Muscle layer of colon (tissue), 2 donors: ENCODE measurements at regions not wholly inside any gene's neighbourhood (a gene's known extent, or its start where the extent isn't known, plus 50 kb on each side); places are given as distances from the start of the nearest gene placed in this dataset.
A peak's percentile ranks its signal among the peaks of the same experiment; 100 is the strongest.

Source experiments
- H3K27ac ChIP-seq: one replicate; pipeline ENCODE4 v1.7.0; 2013; ENCODE audit warnings: low read depth, mild to moderate bottlenecking, low read length, moderate library complexity
- H3K27me3 ChIP-seq, 2 donors: one replicate each; pipeline ENCODE4 v1.7.0; 2013; ENCODE audit warnings: low read length in 2 of 2, mild to moderate bottlenecking in 2 of 2; ENCODE audit not compliant: insufficient read depth in 2 of 2, control insufficient read depth in 1 of 2
- H3K36me3 ChIP-seq: one replicate; pipeline ENCODE4 v1.7.0; 2013; ENCODE audit warnings: mild to moderate bottlenecking, low read length; ENCODE audit not compliant: insufficient read depth
- H3K4me1 ChIP-seq: one replicate; pipeline ENCODE4 v1.7.0; 2013; ENCODE audit warnings: mild to moderate bottlenecking, low read length; ENCODE audit not compliant: insufficient read depth
- H3K4me3 ChIP-seq, 2 donors: one replicate each; pipeline ENCODE4 v1.7.0; 2013; ENCODE audit warnings: low read length in 2 of 2, low read depth in 1 of 2, mild to moderate bottlenecking in 1 of 2, moderate library complexity in 1 of 2
- H3K9ac ChIP-seq: one replicate; pipeline ENCODE4 v1.7.0; 2013; ENCODE audit warnings: low read length
- H3K9me3 ChIP-seq: one replicate; pipeline ENCODE4 v1.7.0; 2013; ENCODE audit warnings: mild to moderate bottlenecking, low read length
- donor health status: abdominal sarcoma.
- donor health status: Adenocarcinoma of cecum.

DNA sequence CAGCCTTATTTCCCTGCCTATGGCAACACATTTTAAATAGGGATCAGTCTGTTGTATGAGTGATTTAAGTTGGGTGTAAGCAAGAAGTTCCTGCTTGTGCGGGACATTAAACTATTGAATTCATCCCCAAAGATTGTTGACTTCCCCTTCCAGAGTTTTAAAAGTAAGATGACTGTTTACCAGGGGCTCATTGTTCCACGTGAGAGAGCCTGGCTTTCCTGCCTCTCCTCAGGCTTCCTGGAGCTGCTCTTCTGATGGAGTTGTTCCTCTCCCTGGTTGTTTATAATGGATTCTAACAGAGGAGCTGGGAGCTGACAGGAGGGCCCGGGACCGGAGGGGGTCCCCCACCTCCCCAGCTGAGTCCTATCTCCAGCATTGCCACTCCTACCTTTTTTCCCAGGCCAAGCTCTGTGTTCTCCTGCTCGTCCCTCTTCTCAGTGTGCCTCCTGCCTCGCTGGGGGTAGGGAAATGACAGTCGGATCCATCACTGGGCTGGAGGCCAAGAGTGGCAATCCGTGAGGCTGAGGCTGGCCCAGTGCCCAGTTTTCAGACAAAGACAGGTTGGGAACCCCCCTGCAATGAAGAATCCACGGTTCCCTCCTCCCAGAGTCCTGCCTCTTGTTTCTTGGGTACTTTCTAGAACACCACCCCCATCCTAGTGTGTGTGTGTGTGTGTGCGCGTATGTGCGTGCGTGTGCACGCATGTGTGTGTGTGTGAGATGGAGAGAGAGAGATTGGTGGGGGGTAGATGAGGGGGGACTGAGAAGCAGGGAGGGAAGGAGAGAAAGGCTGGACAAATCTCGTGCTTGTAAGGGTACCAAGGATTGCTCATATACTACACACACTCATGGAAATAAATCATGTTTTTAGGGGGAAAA lies 123.7 kb upstream of the NFIB start:
- Histone ChIP-seq H3K27ac (no peak overlapping the region), H3K9me3 (no peaks in the 10 kb centered on the region), H3K4me1 (peaks cover 14% of the 10 kb centered on the region), H3K4me3 (no peak overlapping the region), H3K9ac (no peak overlapping the region), H3K27me3 (no peaks in the 10 kb centered on the region), H3K36me3 (no peaks in the 10 kb centered on the region)

DNA sequence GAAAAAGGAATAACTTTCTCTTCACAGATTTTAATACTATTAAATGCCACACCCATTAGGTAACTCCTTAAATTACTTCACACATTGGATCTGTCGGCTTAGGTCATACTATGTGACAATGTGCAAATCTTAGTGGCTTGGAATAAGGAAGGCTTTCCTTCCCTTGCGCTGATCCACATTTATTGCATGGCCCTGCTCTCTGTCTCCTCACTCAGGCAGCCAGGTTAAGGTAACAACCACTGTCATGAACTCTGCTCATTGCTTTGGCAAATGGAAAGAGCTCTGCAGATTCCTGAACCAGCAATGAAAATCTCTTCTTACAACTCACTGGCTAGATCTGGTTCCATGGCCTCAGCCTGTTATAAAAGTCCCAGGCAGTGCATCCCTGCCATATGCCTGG lies 121.9 kb upstream of the NFIB start:
- no peaks in the 10 kb centered on the region for H3K9me3 ChIP-seq
- no peak overlapping the region for H3K27ac ChIP-seq
- H3K27me3 ChIP-seq, result no peaks in the 10 kb centered on the region
- peaks cover 16% of the 10 kb centered on the region for H3K4me1 ChIP-seq
- H3K36me3 ChIP-seq, result no peaks in the 10 kb centered on the region
- H3K4me3 ChIP-seq, result no peak overlapping the region
- no peak overlapping the region for H3K9ac ChIP-seq

DNA sequence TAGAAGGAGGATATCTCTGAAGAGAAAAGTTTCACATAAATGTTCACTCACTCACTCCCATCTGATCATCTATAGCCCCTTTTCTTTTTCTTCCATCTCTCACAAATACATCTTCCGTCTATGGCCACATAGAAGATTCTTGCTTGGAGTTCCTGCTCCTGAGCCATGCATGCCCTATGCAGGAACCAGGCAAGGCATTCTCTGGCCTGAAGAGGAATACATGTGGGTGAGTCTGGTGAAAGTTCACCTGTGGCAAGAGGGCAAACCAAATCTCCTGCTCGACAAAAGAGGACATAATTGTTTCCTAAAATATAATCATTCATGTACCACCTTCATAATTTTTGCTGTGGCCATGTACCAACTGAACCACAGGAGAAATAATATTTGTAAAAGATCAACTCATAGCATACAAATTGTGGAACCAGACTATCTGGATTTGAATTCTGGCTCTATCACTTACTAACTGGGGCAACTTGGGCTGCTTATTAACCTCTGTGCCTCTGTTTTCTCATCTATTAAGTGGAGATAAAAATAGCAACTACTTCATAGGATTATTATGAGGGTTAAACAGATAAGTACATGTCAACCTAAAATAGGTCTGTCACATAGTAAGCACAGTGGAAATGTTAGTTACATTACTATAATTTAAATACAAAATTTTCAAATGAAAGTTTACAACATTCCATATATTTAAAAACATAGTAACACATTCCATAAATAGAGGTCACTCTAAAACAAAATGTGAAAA lies 121.2 kb upstream of the NFIB start:
- no peaks in the 10 kb centered on the region for H3K9me3 ChIP-seq
- H3K27me3 ChIP-seq, result no peaks in the 10 kb centered on the region
- no peak overlapping the region for H3K27ac ChIP-seq
- H3K4me3 ChIP-seq, result no peak overlapping the region
- no peaks in the 10 kb centered on the region for H3K36me3 ChIP-seq
- no peak overlapping the region for H3K9ac ChIP-seq
- peaks cover 16% of the 10 kb centered on the region for H3K4me1 ChIP-seq

DNA sequence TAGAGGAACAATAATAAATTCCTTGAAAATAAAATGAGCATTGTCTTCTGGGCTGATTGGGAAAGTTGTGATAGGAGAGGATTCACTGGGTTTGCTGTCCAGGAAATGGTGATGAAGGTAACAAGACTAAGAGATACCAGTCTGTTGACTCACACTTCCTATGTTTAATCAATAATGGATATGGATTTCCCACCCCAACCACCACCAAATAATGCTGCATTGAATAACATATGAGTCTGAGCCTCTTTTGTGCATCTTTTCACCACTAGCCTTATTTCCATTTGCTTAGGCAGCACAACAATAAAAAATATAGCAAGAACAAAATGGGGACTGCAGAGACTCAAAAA lies 120.2 kb upstream of the NFIB start:
- H3K9ac ChIP-seq, result no peak overlapping the region
- no peaks in the 10 kb centered on the region for H3K27me3 ChIP-seq
- H3K4me3 ChIP-seq, result no peak overlapping the region
- H3K27ac ChIP-seq, result no peak overlapping the region
- H3K4me1 ChIP-seq, result peaks cover 16% of the 10 kb centered on the region
- H3K36me3 ChIP-seq, result no peaks in the 10 kb centered on the region
- no peaks in the 10 kb centered on the region for H3K9me3 ChIP-seq

DNA sequence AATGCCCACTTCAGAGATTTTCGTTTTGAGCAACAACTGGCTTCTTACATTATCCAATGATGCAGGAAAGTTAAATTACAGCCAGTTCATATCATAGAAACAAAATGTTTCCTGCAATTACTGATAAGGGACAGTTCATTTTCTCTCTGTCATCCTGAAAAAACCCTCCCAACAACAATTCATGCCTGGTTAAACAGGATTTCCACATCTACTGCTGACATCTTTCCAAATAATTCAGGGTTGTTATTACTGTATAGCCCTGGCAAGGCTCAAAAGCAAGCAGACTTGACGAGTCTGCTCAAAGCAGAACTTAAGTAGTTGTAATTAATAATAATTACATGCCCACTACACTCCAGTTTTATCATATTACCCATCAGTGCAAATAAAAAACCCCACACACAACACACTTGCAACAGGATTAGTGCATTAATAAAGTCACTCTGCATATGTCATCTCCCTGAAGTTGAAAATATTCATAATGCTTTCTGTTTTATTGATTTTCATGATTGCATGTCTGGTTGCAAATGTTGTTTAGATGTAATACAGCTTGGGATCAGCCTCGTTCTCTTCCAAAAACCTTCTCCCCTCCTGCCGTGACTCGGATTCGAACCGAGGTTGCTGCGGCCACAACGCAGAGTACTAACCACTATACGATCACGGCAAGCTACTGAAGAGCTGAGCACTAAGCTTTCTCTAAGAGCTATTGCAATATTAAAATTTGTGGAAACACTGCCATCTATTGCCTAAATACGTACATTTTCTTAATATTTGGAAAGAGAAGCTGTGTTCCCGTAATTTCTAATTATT lies 119.6 kb upstream of the NFIB start:
- no peak overlapping the region for H3K27ac ChIP-seq
- H3K27me3 ChIP-seq, result no peaks in the 10 kb centered on the region
- H3K36me3 ChIP-seq, result no peaks in the 10 kb centered on the region
- peak overlapping the region; percentile 10 to 25 for H3K4me3 ChIP-seq
- no peaks in the 10 kb centered on the region for H3K9me3 ChIP-seq
- peaks cover 21% of the 10 kb centered on the region for H3K4me1 ChIP-seq
- H3K9ac ChIP-seq, result no peak overlapping the region

DNA sequence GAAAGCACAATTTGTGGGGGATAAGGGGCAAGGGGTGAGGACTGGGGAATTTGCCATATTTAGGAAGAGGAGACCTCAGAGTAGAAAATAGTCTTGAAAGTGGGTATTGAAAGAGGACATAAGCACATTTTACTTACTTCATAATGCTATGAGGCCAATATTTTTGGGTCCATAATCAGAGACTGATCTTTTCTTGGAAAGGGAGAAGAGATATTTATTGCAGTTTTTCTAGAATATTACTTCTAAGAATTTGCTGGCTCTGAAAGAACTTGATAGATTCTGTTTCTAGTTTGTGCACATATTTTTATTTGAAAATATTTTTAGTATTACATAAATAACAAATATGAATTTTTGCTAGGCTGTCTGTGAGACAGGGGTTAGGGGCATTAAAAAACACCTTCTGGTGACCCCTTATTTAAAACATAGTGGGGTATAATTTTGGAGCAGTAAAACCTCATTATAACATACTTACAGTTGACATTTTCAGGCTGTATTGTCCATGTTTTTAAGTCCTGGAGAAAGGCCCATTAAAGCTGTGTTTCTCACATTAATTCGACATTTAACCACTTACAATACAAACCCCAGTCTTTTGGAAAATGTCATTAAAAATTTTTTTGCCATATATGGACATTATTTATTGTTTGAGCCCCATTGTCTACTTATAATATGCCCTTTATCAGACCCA lies 118.9 kb upstream of the NFIB start:
- no peaks in the 10 kb centered on the region for H3K36me3 ChIP-seq
- H3K27ac ChIP-seq, result no peak overlapping the region
- no peaks in the 10 kb centered on the region for H3K9me3 ChIP-seq
- no peak overlapping the region for H3K4me3 ChIP-seq
- H3K9ac ChIP-seq, result no peak overlapping the region
- peaks cover 24% of the 10 kb centered on the region for H3K4me1 ChIP-seq
- no peaks in the 10 kb centered on the region for H3K27me3 ChIP-seq

DNA sequence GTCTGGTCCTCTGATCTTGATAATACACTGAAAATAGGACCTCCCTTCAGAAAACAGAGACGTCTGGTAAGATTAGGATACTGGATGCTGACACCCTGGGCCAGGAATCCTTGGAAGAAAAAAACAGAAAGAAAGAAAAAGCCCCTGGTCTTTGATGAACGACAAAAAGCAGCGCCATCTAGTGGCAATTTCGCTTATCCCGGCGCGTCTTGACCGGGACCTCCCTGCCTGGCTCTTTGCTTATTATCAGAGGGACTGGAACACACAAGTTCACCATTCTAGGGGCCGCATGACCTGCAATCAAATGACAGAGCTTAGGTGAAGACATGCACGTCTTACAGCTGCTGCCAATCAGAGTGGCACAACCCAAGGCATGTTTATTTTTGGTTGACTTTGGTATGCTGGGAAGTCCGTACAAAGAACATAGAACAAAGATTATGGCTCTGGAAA lies 114.9 kb upstream of the NFIB start:
- no peaks in the 10 kb centered on the region for H3K36me3 ChIP-seq
- H3K27me3 ChIP-seq, result no peaks in the 10 kb centered on the region
- H3K4me3 ChIP-seq, result no peak overlapping the region
- H3K4me1 ChIP-seq, result peaks cover 21% of the 10 kb centered on the region
- H3K9ac ChIP-seq, result no peak overlapping the region
- H3K27ac ChIP-seq, result no peak overlapping the region
- H3K9me3 ChIP-seq, result no peaks in the 10 kb centered on the region

DNA sequence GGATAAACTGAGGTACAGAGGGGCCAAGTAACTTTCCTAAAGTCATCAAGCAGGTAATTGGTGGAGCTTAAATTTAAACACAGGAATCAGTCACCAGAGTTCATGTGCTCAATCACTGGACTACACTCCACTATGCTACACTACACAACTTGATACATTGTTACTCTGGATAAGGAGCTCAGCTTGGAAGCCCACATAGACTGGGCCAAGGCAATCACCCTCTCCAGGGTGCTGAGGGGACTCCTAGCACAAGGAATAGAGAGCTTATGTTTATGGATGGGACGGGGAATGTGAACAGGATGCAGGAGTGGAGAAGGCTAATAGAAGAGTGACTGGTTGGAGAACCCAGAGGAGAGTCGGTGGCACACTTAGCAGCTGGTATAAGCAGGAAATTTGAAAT lies 113.5 kb upstream of the NFIB start:
- Histone ChIP-seq H3K4me3 (no peak overlapping the region), H3K9ac (no peak overlapping the region), H3K9me3 (no peaks in the 10 kb centered on the region), H3K36me3 (no peaks in the 10 kb centered on the region), H3K4me1 (peaks cover 9% of the 10 kb centered on the region), H3K27me3 (no peaks in the 10 kb centered on the region), H3K27ac (no peak overlapping the region)

DNA sequence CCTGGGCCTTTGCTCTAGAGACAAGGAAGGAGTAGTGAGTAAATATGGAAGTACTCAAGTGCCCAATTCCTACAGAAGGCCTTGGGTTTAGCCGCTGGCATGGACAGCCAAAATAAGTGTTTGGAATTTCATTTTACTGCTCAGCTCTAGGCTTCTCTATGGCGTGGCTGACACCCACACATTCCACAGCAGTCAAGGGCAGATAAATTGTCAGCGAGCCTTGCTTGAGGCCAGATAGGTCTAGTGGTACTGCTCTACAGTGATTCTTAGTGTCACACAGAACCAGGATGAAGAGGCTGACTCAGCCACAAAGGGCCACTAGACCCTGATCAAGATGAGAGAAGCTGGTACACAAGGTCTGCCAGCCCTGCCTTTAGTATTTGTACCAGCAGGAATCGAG lies 111.0 kb upstream of the NFIB start:
- Histone ChIP-seq H3K9ac (no peak overlapping the region), H3K9me3 (no peaks in the 10 kb centered on the region), H3K27me3 (no peaks in the 10 kb centered on the region), H3K4me3 (no peak overlapping the region), H3K4me1 (peaks cover 8% of the 10 kb centered on the region), H3K27ac (no peak overlapping the region), H3K36me3 (no peaks in the 10 kb centered on the region)

DNA sequence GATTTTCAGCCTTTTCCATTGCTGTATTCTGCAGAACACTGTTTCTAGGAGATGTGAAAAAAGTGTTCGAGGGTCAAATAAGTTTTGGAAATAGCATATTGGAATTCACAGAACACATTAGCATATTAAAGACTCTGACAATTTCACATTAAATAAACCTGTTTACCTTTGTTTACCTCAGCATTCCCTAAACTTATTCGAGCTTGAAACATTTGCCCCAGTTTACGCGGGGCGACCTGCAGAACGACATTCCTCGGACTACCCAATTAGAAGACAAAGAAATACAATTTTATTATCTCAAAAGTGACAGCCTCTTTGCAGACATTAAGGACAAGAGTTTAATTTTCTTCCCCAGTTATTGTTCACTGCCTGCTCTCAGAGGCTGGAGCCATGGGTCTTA lies 110.3 kb upstream of the NFIB start:
- no peaks in the 10 kb centered on the region for H3K27me3 ChIP-seq
- no peak overlapping the region for H3K9ac ChIP-seq
- no peak overlapping the region for H3K27ac ChIP-seq
- H3K36me3 ChIP-seq, result no peaks in the 10 kb centered on the region
- H3K4me3 ChIP-seq, result no peak overlapping the region
- H3K4me1 ChIP-seq, result peaks cover 13% of the 10 kb centered on the region
- H3K9me3 ChIP-seq, result no peaks in the 10 kb centered on the region

DNA sequence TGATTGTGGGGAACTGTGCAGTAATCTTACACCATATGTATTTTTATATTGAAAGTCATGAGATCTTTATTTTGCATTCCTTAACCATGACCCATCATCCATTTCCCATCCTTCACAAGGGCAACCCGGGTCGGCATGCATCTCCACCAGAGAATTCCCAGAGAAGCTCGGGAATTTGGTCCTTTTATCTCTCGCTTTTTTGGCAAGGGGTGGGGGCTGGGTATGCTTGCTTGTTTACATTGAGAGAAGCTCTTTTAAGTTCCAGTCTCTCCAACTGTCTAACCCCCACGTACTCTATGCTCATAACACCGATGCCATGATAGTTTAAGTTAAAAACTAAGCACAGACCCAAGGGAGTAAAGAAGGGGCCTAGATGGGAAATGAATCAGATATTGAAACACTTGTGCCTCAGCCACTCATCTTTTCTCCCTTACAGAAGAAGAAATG lies 109.9 kb upstream of the NFIB start:
- no peak overlapping the region for H3K27ac ChIP-seq
- H3K9me3 ChIP-seq, result no peaks in the 10 kb centered on the region
- H3K9ac ChIP-seq, result no peak overlapping the region
- no peaks in the 10 kb centered on the region for H3K27me3 ChIP-seq
- no peak overlapping the region for H3K4me3 ChIP-seq
- H3K4me1 ChIP-seq, result peaks cover 14% of the 10 kb centered on the region
- H3K36me3 ChIP-seq, result no peaks in the 10 kb centered on the region
